ENCODE measurements at regions not wholly inside any gene's neighbourhood (a gene's known extent, or its start where the extent isn't known, plus 50 kb on each side); places are given as distances from the start of the nearest gene placed in this dataset.

GRCh38 chrX:38965888-38966287 is 164.6 kb downstream of the MID1IP1 start:
- H3K27ac ChIP-seq, result no peak overlapping the region
- no peak overlapping the region for H3K4me3 ChIP-seq (IDR thresholded peaks at IDR 0.05; ENCODE audit: insufficient read depth, low read depth, low read length)
- H3K4me1 ChIP-seq (ENCODE audit: low read depth, poor library complexity, severe bottlenecking), result no peaks in the 10 kb centered on the region
- no peak overlapping the region for H2AFZ ChIP-seq (ENCODE audit: low read depth)
- H3K27me3 ChIP-seq (ENCODE audit: insufficient read depth, low read depth), result no peaks in the 10 kb centered on the region
- H3K9ac ChIP-seq, result no peak overlapping the region
- no peaks in the 10 kb centered on the region for H3K36me3 ChIP-seq (ENCODE audit: insufficient read depth)
- no peaks in the 10 kb centered on the region for H4K20me1 ChIP-seq (ENCODE audit: insufficient read depth)
- TF ChIP-seq, protein P1, sequence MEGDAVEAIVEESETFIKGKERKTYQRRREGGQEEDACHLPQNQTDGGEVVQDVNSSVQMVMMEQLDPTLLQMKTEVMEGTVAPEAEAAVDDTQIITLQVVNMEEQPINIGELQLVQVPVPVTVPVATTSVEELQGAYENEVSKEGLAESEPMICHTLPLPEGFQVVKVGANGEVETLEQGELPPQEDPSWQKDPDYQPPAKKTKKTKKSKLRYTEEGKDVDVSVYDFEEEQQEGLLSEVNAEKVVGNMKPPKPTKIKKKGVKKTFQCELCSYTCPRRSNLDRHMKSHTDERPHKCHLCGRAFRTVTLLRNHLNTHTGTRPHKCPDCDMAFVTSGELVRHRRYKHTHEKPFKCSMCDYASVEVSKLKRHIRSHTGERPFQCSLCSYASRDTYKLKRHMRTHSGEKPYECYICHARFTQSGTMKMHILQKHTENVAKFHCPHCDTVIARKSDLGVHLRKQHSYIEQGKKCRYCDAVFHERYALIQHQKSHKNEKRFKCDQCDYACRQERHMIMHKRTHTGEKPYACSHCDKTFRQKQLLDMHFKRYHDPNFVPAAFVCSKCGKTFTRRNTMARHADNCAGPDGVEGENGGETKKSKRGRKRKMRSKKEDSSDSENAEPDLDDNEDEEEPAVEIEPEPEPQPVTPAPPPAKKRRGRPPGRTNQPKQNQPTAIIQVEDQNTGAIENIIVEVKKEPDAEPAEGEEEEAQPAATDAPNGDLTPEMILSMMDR (conservative IDR thresholded peaks at IDR 0.05; ENCODE audit: low read depth, low read length), result no peak
- no peaks in the 10 kb centered on the region for H3K79me2 ChIP-seq (ENCODE audit: insufficient read depth, low read depth)
- H3K4me2 ChIP-seq, result no peak overlapping the region

DNA sequence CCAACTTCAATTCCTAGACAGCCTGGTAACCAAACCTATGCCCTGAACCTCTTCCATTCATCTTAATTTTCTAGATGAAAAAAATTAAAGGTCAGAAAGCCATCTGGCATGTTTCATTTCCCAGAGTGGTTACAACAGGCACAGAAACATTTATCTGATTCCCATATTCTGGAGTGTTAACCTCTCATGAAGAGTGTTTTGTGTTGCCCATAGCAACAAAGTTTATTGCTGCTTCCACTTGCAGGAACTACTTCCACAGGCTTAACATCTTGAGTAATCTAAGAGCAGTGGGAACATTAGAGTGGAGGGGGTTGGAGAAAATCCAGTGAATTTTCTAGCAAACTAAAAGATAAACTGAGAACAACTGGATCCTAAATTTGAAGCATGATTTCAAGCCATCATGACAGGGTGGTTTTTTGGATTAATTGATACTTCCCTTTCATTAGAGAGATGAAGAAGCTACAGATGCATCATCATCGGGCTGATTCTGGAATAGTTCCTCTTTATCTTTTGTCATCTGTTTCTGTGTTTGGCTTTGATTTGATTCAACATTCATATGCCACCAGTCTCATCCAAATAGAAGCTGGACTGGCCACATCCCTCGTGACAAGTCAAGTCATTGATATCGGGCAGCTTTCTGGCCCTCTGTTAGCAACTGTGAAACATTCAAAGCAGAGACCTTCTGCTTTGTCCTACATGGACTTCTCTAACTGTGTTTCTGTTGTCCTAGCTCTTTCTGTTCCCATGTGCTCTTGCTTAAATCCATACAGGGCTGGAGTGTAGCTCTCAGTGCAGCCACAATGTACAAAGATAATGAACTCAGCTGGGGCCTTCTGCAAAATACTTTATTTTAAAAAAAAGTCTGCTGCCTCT is 167.3 kb downstream of the MID1IP1 start:
- H3K36me3 ChIP-seq (ENCODE audit: insufficient read depth), result no peaks in the 10 kb centered on the region
- no peaks in the 10 kb centered on the region for H3K4me1 ChIP-seq (ENCODE audit: low read depth, poor library complexity, severe bottlenecking)
- no peaks in the 10 kb centered on the region for H4K20me1 ChIP-seq (ENCODE audit: insufficient read depth)
- no peak overlapping the region for H3K4me3 ChIP-seq (IDR thresholded peaks at IDR 0.05; ENCODE audit: insufficient read depth, low read depth, low read length)
- H3K9ac ChIP-seq, result no peak overlapping the region
- no peaks in the 10 kb centered on the region for H3K79me2 ChIP-seq (ENCODE audit: insufficient read depth, low read depth)
- TF ChIP-seq, protein P1 (conservative IDR thresholded peaks at IDR 0.05; ENCODE audit: low read depth, low read length), result no peak
- H3K27ac ChIP-seq, result no peak overlapping the region
- H3K27me3 ChIP-seq (ENCODE audit: insufficient read depth, low read depth), result no peaks in the 10 kb centered on the region
- H2AFZ ChIP-seq (ENCODE audit: low read depth), result no peak overlapping the region
- H3K4me2 ChIP-seq, result no peak overlapping the region

DNA sequence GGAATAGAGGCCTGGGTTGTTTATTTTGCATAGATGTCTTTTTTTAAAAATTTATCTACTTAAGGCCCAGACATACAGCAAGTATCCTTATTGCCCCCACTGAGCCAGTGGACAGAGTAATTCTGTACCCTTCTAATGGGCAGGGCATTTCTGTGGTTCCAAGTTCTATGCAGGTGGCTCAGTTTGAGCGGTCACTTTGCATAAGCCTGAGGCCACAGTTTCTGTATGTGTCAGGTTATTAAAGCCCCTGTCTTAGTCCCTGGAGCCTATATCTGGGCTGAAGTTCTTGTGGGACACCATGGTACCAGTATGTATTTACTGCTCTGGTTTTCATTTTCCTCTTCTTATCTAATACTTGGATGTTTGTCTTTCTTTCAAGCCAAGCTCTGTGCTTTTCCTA is 168.8 kb downstream of the MID1IP1 start:
- no peak overlapping the region for H3K9ac ChIP-seq
- no peak overlapping the region for H3K27ac ChIP-seq
- no peaks in the 10 kb centered on the region for H4K20me1 ChIP-seq (ENCODE audit: insufficient read depth)
- TF ChIP-seq, protein P1 (conservative IDR thresholded peaks at IDR 0.05; ENCODE audit: low read depth, low read length), result no peak
- H3K4me2 ChIP-seq, result no peak overlapping the region
- no peaks in the 10 kb centered on the region for H3K4me1 ChIP-seq (ENCODE audit: low read depth, poor library complexity, severe bottlenecking)
- H3K4me3 ChIP-seq (IDR thresholded peaks at IDR 0.05; ENCODE audit: insufficient read depth, low read depth, low read length), result no peak overlapping the region
- H3K79me2 ChIP-seq (ENCODE audit: insufficient read depth, low read depth), result no peaks in the 10 kb centered on the region
- no peak overlapping the region for H2AFZ ChIP-seq (ENCODE audit: low read depth)
- H3K36me3 ChIP-seq (ENCODE audit: insufficient read depth), result no peaks in the 10 kb centered on the region
- H3K27me3 ChIP-seq (ENCODE audit: insufficient read depth, low read depth), result no peaks in the 10 kb centered on the region

DNA sequence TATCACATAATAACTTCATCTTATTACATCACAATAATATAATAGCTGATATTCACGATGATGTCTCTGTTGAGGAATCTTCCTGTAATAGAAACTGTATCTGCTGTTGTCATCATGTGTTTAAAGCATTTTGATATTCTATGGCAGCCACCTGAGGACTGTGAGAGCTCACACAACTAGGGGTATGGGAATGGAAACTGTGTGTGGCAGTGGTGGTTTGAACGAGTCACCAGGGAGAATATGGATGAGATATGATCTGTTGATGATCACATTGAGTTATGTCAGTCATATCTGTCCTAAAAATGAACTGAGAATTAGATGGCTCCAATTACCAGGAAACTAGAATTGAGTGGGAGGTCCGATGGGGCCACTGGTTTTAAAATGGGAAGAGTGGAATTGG is 169.6 kb downstream of the MID1IP1 start:
- no peak overlapping the region for H2AFZ ChIP-seq (ENCODE audit: low read depth)
- no peaks in the 10 kb centered on the region for H3K79me2 ChIP-seq (ENCODE audit: insufficient read depth, low read depth)
- no peak overlapping the region for H3K9ac ChIP-seq
- no peaks in the 10 kb centered on the region for H3K36me3 ChIP-seq (ENCODE audit: insufficient read depth)
- H3K27me3 ChIP-seq (ENCODE audit: insufficient read depth, low read depth), result no peaks in the 10 kb centered on the region
- H3K4me1 ChIP-seq (ENCODE audit: low read depth, poor library complexity, severe bottlenecking), result no peaks in the 10 kb centered on the region
- TF ChIP-seq, protein P1 (conservative IDR thresholded peaks at IDR 0.05; ENCODE audit: low read depth, low read length), result no peak
- H3K4me2 ChIP-seq, result no peak overlapping the region
- no peaks in the 10 kb centered on the region for H4K20me1 ChIP-seq (ENCODE audit: insufficient read depth)
- no peak overlapping the region for H3K4me3 ChIP-seq (IDR thresholded peaks at IDR 0.05; ENCODE audit: insufficient read depth, low read depth, low read length)
- no peak overlapping the region for H3K27ac ChIP-seq
